Ishikawa (cell line): ENCODE measurements at regions not wholly inside any gene's neighbourhood (a gene's known extent, or its start where the extent isn't known, plus 50 kb on each side); places are given as distances from the start of the nearest gene placed in this dataset.

Experiments used
- CEBPB ChIP-seq: IDR thresholded peaks from 2 replicates; pipeline ENCODE4 v1.6.1; 2012
- CREB1 ChIP-seq: IDR thresholded peaks from 2 replicates; pipeline ENCODE4 v1.6.1; 2012; ENCODE audit warnings: low read depth
- EGR1 ChIP-seq: IDR thresholded peaks from 2 replicates; pipeline ENCODE4 v1.6.1; 2012
- EP300 ChIP-seq: IDR thresholded peaks from 2 replicates; pipeline ENCODE4 v1.6.1; 2012; ENCODE audit warnings: borderline replicate concordance
- FOXM1 ChIP-seq: IDR thresholded peaks from 2 replicates; pipeline ENCODE4 v1.6.1; 2012; ENCODE audit warnings: low read depth, borderline replicate concordance
- NFIC ChIP-seq: IDR thresholded peaks from 2 replicates; pipeline ENCODE4 v1.6.1; 2012
- RAD21 ChIP-seq: IDR thresholded peaks from 2 replicates; pipeline ENCODE4 v1.6.1; 2012; ENCODE audit warnings: low read depth
- REST ChIP-seq: IDR thresholded peaks from 2 replicates; pipeline ENCODE4 v1.6.1; 2012; ENCODE audit warnings: low read depth, mild to moderate bottlenecking
- TAF1 ChIP-seq: IDR thresholded peaks from 2 replicates; pipeline ENCODE4 v1.6.1; 2012; ENCODE audit warnings: low read depth, mild to moderate bottlenecking
- TCF12 ChIP-seq: IDR thresholded peaks from 2 replicates; pipeline ENCODE4 v1.6.1; 2012; ENCODE audit warnings: low read depth
- TEAD4 ChIP-seq: IDR thresholded peaks from 2 replicates; pipeline ENCODE4 v1.6.1; 2012
- USF1 ChIP-seq: IDR thresholded peaks from 2 replicates; pipeline ENCODE4 v1.6.1; 2012
- YY1 ChIP-seq: IDR thresholded peaks from 2 replicates; pipeline ENCODE4 v1.6.1; 2012; ENCODE audit warnings: low read depth
- ZBTB7A ChIP-seq: IDR thresholded peaks from 2 replicates; pipeline ENCODE4 v1.6.1; 2012; ENCODE audit warnings: low read depth
- TF ChIP-seq, protein P1 (sequence below): IDR thresholded peaks from 2 replicates; pipeline ENCODE4 v1.6.1; 2012

GRCh38 chr3:106257172-106257571 is 388.4 kb upstream of the CBLB start:
- TF ChIP-seq CREB1 = no peak
- TF ChIP-seq USF1 = no peak
- no peak for TF ChIP-seq RAD21

DNA sequence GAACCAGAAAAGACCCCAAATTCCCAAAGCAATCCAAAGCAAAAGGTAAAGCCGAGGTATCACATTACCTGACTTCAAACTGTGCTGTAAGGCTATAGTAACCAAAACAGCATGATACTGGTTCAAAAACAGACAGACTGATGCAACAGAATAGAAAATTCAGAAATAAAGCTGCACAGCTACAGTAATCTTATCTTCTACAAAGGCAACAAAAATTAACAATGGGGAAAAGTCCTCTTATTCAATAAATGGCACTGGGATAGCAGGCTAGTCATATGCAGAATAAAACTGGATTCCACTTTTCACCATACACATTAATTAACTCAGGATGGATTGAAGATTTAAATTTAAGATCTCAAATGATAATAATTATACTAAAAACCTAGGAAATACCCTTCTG is 392.6 kb upstream of the CBLB start:
- TF ChIP-seq TEAD4 (no peak), YY1 (no peak), FOXM1 (no peak), TAF1 (no peak), EP300 (no peak), RAD21 (no peak), USF1 (no peak), CEBPB (no peak), REST (no peak), CREB1 (no peak), TCF12 (no peak), EGR1 (no peak), ZBTB7A (no peak)
- TF ChIP-seq, protein P1, sequence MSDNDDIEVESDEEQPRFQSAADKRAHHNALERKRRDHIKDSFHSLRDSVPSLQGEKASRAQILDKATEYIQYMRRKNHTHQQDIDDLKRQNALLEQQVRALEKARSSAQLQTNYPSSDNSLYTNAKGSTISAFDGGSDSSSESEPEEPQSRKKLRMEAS = no peak

DNA sequence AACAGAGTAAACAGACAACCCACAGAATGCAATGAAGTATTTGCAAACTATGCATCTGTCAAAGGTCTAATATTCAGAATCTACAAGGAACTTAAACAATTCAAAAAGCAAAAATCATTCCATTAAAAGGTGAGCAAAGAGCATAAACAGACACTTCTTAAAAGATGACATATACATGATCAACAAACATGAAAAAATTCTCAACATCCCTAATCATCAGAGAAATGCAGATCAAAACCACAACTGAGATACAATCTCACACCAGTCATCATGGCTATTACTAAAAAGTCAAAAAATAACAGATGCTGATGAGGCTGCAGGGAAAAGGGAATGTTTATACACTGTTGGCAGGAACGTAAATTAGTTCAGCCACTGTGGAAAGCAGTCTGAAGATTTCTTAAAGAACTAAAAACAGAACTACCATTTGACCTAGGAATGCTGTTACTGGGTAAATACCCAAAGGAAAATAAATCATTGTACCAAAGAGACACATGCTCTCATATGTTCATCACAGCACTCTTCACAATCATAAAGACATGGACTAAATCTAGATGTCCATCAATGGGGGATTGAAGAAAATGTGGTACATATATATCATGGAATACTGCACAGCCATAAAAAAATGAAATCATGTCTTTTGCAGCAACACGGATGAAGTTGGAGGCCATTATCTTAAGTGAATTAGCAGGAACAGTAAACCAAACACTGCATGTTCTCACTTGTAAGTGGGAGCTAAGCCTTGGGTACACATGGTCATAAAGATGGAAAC is 393.3 kb upstream of the CBLB start:
- TF ChIP-seq ZBTB7A (no peak), TAF1 (no peak), NFIC (no peak), TEAD4 (no peak), CEBPB (no peak), FOXM1 (no peak), YY1 (no peak)

- TF ChIP-seq CEBPB (no peak), TCF12 (no peak), EP300 (no peak), REST (no peak), YY1 (no peak), TAF1 (no peak)
Observed at GRCh38 chr3:106263011-106263410, 394.2 kb upstream of the CBLB start.

DNA sequence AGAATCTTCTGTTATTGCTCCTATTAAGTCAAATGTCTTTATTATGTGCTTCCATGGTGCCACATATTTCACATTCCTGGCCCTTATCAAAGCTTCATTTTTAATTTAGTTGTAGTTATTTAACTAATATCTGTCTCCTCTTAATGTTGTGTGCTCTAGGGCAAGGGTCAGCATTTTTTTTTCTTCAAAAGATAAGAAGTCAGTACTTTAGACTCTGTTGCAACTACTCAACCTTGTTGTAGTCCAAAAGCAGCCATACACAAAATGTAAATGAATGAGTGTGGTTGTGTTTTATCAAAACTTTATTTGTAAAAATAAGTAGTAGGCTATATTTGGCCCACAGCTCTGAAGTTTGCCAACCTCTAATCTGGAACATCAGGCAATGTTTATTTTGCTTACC is 394.7 kb upstream of the CBLB start:
- TF ChIP-seq CEBPB = no peak
- no peak for TF ChIP-seq RAD21
- no peak for TF ChIP-seq EP300
- TF ChIP-seq TEAD4 = no peak
- TF ChIP-seq EGR1 = no peak
- no peak for TF ChIP-seq TAF1
- no peak for TF ChIP-seq FOXM1
- no peak for TF ChIP-seq ZBTB7A
- TF ChIP-seq REST = no peak
- TF ChIP-seq, protein P1 = no peak
- no peak for TF ChIP-seq NFIC
- no peak for TF ChIP-seq YY1
- no peak for TF ChIP-seq TCF12
